ENCODE measurements at regions not wholly inside any gene's neighbourhood (a gene's known extent, or its start where the extent isn't known, plus 50 kb on each side); places are given as distances from the start of the nearest gene placed in this dataset.
"Not testable (repeated sequence)": the region's sequence is repeated elsewhere in the genome, so short reads cannot be mapped to it uniquely, and the experiment has no call there.

DNA sequence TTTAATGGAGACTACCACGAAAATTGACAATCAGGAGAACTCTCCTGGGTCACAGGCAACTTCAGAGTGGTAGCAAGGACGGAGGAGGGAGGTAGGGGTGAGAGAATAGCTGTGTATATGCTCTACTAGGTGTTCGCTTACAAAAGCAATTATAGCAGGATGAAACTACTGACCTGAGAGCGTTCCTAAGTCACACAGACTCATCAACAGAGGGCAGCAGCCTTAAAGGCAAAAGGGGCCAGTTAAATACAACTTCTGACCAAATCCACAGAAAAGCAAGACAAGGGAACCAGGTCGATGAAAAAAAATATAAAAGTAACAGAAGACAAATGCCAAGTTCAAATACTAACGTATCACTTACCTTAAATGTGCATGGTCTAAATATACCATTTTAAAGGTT lies 894.6 kb downstream of the PLOD2 start:
- H3K27me3 Mint-ChIP-seq (ENCODE audit: insufficient read depth) = no peaks in the 10 kb centered on the region
- intact Hi-C loops (cut with micrococcal nuclease) = no loop called here
- no peak overlapping the region for H3K4me3 Mint-ChIP-seq
- H3K9me3 Mint-ChIP-seq = no peaks in the 10 kb centered on the region
- no peak overlapping the region for H3K27ac Mint-ChIP-seq
- H3K36me3 Mint-ChIP-seq (ENCODE audit: low read depth) = no peaks in the 10 kb centered on the region
- H3K4me1 Mint-ChIP-seq (ENCODE audit: low read depth) = no peaks in the 10 kb centered on the region
- no peak for DNase-seq (ENCODE audit: low spot score)

DNA sequence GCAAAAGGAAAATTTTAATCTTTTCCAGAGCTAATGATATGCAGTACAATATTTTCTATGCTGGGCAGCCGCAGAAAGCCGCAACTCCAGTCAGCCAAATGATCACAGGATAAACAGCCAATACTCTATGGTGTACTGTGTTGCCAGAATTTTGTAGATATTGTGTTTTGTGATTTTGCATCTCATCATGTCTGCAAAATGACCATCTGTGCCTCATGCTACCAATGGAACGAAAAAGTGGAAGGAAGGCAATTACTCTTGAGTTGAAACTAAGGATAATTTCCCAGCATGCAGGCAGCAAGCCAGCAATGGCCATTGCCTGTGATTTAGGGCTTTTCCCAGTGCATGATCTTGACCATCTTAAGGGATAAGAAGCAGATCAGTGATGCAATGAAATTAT lies 891.9 kb downstream of the PLOD2 start:
- no peak overlapping the region for H3K27ac Mint-ChIP-seq
- DNase-seq (ENCODE audit: low spot score) = no peak

GRCh38 chr3:145272684-145273083 lies 888.3 kb downstream of the PLOD2 start:
- no peak overlapping the region for H3K27ac Mint-ChIP-seq
- DNase-seq (ENCODE audit: low spot score) = no peak
- no peaks in the 10 kb centered on the region for H3K27me3 Mint-ChIP-seq (ENCODE audit: insufficient read depth)
- no peak overlapping the region for H3K4me3 Mint-ChIP-seq
- no peaks in the 10 kb centered on the region for H3K36me3 Mint-ChIP-seq (ENCODE audit: low read depth)
- no peaks in the 10 kb centered on the region for H3K4me1 Mint-ChIP-seq (ENCODE audit: low read depth)
- intact Hi-C loops (cut with micrococcal nuclease) = no loop called here
- peaks cover 4% of the 10 kb centered on the region for H3K9me3 Mint-ChIP-seq

More for the DNA sequence above, 891.9 kb downstream of the PLOD2 start:
- Mint-ChIP-seq H3K9me3 (no peaks in the 10 kb centered on the region), H3K36me3 (ENCODE audit: low read depth) (no peaks in the 10 kb centered on the region), H3K4me3 (no peak overlapping the region), H3K27me3 (ENCODE audit: insufficient read depth) (no peaks in the 10 kb centered on the region), H3K4me1 (ENCODE audit: low read depth) (no peaks in the 10 kb centered on the region)
- intact Hi-C loops (cut with micrococcal nuclease) = no loop called here

- H3K9me3 Mint-ChIP-seq = no peaks in the 10 kb centered on the region
- no peaks in the 10 kb centered on the region for H3K27me3 Mint-ChIP-seq (ENCODE audit: insufficient read depth)
- no peaks in the 10 kb centered on the region for H3K36me3 Mint-ChIP-seq (ENCODE audit: low read depth)
- intact Hi-C loops (cut with micrococcal nuclease) = no loop called here
- no peaks in the 10 kb centered on the region for H3K4me1 Mint-ChIP-seq (ENCODE audit: low read depth)
- no peak for DNase-seq (ENCODE audit: low spot score)
- no peak overlapping the region for H3K4me3 Mint-ChIP-seq
- no peak overlapping the region for H3K27ac Mint-ChIP-seq
Measured at GRCh38 chr3:145282505-145282904, 878.5 kb downstream of the PLOD2 start.

DNA sequence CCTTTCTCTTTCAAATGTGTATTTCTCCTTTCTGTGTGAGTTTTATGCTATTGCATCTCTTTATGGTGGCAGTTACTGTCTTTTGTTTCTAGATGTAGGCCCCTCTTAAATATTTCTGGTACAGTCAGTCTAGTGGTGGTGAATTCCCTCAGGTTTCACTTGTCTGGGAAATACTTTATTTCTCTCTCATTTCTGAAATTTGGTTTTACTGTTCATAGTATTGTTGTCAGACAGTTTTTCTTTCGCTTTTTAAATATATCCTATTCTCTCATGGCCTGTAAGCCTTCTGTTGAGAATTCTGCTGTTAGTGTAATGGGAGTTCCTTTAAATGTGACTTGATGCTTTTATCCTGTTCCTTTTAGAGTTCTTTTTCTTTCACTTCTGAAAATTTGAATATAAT lies 874.0 kb downstream of the PLOD2 start:
- Mint-ChIP-seq H3K27me3 (ENCODE audit: insufficient read depth) (no peaks in the 10 kb centered on the region), H3K9me3 (no peaks in the 10 kb centered on the region), H3K27ac (no peak overlapping the region), H3K4me1 (ENCODE audit: low read depth) (no peaks in the 10 kb centered on the region), H3K36me3 (ENCODE audit: low read depth) (no peaks in the 10 kb centered on the region), H3K4me3 (no peak overlapping the region)
- intact Hi-C loops (cut with micrococcal nuclease) = no loop called here
- no peak for DNase-seq (ENCODE audit: low spot score)

DNA sequence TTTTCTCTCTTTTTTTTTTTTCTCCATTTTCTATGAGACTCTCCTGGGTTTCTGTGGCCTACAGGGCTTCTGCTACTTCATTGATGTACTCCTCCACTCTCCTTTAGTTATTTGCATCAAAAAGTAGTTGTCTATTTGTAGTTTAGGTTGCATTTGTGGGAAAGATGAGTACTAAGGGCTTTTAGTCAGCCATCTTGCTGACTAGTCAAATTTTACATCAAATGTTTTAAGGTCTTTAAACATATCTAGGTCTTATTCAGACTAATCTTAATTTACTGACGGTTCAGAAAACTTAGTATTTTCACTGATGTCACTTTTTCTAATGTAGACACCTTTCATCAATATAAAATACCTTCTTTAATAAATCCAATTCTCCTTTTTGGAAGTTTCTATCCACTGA lies 871.0 kb downstream of the PLOD2 start:
- intact Hi-C loops (cut with micrococcal nuclease) = no loop called here
- Mint-ChIP-seq H3K27ac (no peak overlapping the region), H3K36me3 (ENCODE audit: low read depth) (no peaks in the 10 kb centered on the region), H3K27me3 (ENCODE audit: insufficient read depth) (no peaks in the 10 kb centered on the region), H3K4me1 (ENCODE audit: low read depth) (no peaks in the 10 kb centered on the region), H3K4me3 (no peak overlapping the region), H3K9me3 (no peaks in the 10 kb centered on the region)
- DNase-seq (ENCODE audit: low spot score) = no peak

GRCh38 chr3:145294572-145294971 lies 866.4 kb downstream of the PLOD2 start:
- intact Hi-C loops (cut with micrococcal nuclease) = no loop called here
- Mint-ChIP-seq H3K4me3 (no peak overlapping the region), H3K36me3 (ENCODE audit: low read depth) (no peaks in the 10 kb centered on the region), H3K4me1 (ENCODE audit: low read depth) (no peaks in the 10 kb centered on the region), H3K27me3 (ENCODE audit: insufficient read depth) (no peaks in the 10 kb centered on the region), H3K9me3 (peaks cover 3% of the 10 kb centered on the region), H3K27ac (no peak overlapping the region)
- no peak for DNase-seq (ENCODE audit: low spot score)

DNA sequence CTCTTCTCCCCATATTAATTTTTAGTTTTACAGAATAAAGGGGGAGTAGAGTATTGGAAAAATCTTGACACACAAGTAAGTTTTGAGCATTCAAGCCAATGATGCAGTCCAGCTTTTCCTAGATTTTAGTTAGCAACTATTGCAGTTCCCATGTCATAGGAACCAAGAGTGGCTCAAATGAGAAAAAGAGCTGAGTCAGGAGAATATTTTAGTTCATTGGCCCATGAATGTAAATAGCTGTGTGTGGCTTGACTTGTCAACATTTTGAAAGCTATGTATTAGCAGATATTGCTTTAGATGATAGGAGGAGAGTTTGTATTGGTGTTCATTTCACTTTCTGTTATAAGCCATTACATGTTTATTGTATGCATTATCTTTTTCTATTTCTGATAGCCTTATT lies 853.7 kb downstream of the PLOD2 start:
- H3K4me1 Mint-ChIP-seq (ENCODE audit: low read depth) = no peaks in the 10 kb centered on the region
- H3K36me3 Mint-ChIP-seq (ENCODE audit: low read depth) = no peaks in the 10 kb centered on the region
- no peak overlapping the region for H3K4me3 Mint-ChIP-seq
- DNase-seq (ENCODE audit: low spot score) = no peak
- H3K27me3 Mint-ChIP-seq (ENCODE audit: insufficient read depth) = no peaks in the 10 kb centered on the region
- intact Hi-C loops (cut with micrococcal nuclease) = no loop called here
- no peak overlapping the region for H3K27ac Mint-ChIP-seq
- peaks cover 3% of the 10 kb centered on the region for H3K9me3 Mint-ChIP-seq

DNA sequence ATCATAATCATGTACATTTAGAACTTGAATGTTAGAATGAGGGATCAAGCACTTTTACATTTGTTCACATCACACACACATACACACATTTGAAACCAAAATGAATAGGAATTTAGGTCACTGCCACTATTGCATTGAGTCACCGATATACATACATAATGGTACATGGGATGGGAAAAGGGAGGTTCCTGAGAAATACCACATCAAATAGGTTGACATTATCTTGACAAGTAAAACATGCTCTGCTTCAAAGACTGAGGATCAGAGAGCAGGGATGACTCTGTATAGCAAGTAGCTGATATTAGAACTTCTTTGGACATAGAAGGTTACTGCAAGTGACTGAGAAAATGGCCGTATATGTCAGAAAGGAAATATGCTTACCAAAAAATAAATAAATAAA lies 847.2 kb downstream of the PLOD2 start:
- intact Hi-C loops (cut with micrococcal nuclease) = no loop called here
- Mint-ChIP-seq H3K27ac (no peak overlapping the region), H3K4me3 (no peak overlapping the region), H3K36me3 (ENCODE audit: low read depth) (no peaks in the 10 kb centered on the region), H3K9me3 (peaks cover 12% of the 10 kb centered on the region), H3K27me3 (ENCODE audit: insufficient read depth) (no peaks in the 10 kb centered on the region), H3K4me1 (ENCODE audit: low read depth) (no peaks in the 10 kb centered on the region)
- no peak for DNase-seq (ENCODE audit: low spot score)

GRCh38 chr3:145316253-145316652 lies 844.7 kb downstream of the PLOD2 start:
- H3K27me3 Mint-ChIP-seq (ENCODE audit: insufficient read depth); DNase-seq (ENCODE audit: low spot score); H3K36me3 Mint-ChIP-seq (ENCODE audit: low read depth); intact Hi-C loops (cut with micrococcal nuclease); H3K27ac Mint-ChIP-seq; H3K4me1 Mint-ChIP-seq (ENCODE audit: low read depth); H3K4me3 Mint-ChIP-seq: not testable (repeated sequence)
- peaks cover 12% of the 10 kb centered on the region for H3K9me3 Mint-ChIP-seq

DNA sequence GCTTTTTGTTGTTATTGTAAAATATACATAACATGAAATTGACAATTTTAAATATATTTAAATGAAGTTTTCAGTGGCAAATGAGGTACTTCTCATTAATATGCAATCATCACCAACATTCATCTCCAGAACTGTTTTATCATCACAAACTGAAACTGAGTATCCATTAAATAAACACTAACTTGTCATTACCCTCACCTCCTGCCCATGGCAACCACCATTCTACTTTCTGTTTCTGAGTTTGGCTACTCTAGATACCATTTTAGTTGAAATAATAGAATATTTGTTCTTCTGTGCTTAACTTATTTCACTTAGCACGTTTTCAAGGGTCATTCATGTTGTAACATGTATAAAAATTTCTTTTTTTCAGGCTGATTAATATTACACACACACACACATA lies 834.3 kb downstream of the PLOD2 start:
- no peak for DNase-seq (ENCODE audit: low spot score)
- Mint-ChIP-seq H3K4me1 (ENCODE audit: low read depth) (no peaks in the 10 kb centered on the region), H3K4me3 (no peak overlapping the region), H3K27ac (no peak overlapping the region), H3K27me3 (ENCODE audit: insufficient read depth) (no peaks in the 10 kb centered on the region), H3K36me3 (ENCODE audit: low read depth) (no peaks in the 10 kb centered on the region), H3K9me3 (no peaks in the 10 kb centered on the region)
- intact Hi-C loops (cut with micrococcal nuclease) = no loop called here

GRCh38 chr3:145333427-145333826 lies 827.6 kb downstream of the PLOD2 start:
- H3K9me3 Mint-ChIP-seq; DNase-seq (ENCODE audit: low spot score); H3K4me3 Mint-ChIP-seq; intact Hi-C loops (cut with micrococcal nuclease); H3K4me1 Mint-ChIP-seq (ENCODE audit: low read depth); H3K27me3 Mint-ChIP-seq (ENCODE audit: insufficient read depth); H3K36me3 Mint-ChIP-seq (ENCODE audit: low read depth); H3K27ac Mint-ChIP-seq: not testable (repeated sequence)

GRCh38 chr3:145333931-145334330 lies 827.1 kb downstream of the PLOD2 start:
- no peak overlapping the region for H3K4me3 Mint-ChIP-seq
- no peaks in the 10 kb centered on the region for H3K4me1 Mint-ChIP-seq (ENCODE audit: low read depth)
- H3K9me3 Mint-ChIP-seq = no peaks in the 10 kb centered on the region
- H3K27ac Mint-ChIP-seq = no peak overlapping the region
- no peak for DNase-seq (ENCODE audit: low spot score)
- H3K36me3 Mint-ChIP-seq (ENCODE audit: low read depth) = no peaks in the 10 kb centered on the region
- H3K27me3 Mint-ChIP-seq (ENCODE audit: insufficient read depth) = no peaks in the 10 kb centered on the region
- intact Hi-C loops (cut with micrococcal nuclease) = no loop called here

DNA sequence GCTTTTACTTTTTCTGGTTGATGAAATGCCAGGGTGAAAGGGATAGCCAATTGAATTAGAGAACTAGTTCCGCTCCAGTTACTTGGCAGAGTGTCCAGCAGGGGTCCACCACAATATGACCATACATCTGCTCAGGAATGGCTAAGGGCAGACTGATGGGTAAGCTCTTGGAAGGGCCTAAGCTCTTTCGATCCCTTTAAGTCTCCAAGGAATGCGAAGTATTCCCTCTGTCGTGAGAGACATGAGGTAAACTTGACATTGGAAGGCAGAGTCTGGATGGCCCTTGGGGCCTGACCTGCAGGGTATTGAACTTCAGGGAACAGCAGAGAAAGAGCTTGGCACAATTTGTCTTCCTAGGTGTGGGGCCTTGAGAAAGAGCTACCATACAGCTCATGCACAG lies 805.8 kb downstream of the PLOD2 start:
- intact Hi-C loops (cut with micrococcal nuclease) = no loop called here
- no peaks in the 10 kb centered on the region for H3K4me1 Mint-ChIP-seq (ENCODE audit: low read depth)
- no peaks in the 10 kb centered on the region for H3K27me3 Mint-ChIP-seq (ENCODE audit: insufficient read depth)
- no peak for DNase-seq (ENCODE audit: low spot score)
- peaks cover 31% of the 10 kb centered on the region for H3K9me3 Mint-ChIP-seq
- no peak overlapping the region for H3K27ac Mint-ChIP-seq
- H3K36me3 Mint-ChIP-seq (ENCODE audit: low read depth) = no peaks in the 10 kb centered on the region
- H3K4me3 Mint-ChIP-seq = no peak overlapping the region
